Mammary epithelial cell (primary cell): ENCODE measurements at regions not wholly inside any gene's neighbourhood (a gene's known extent, or its start where the extent isn't known, plus 50 kb on each side); places are given as distances from the start of the nearest gene placed in this dataset.

Experiments
- EZH2 ChIP-seq: IDR thresholded peaks from 2 replicates; pipeline ENCODE4 v1.6.1; 2012; ENCODE audit warnings: low read length, inconsistent platforms, borderline replicate concordance
- TF ChIP-seq, protein P1 (sequence below), 2 donors: IDR thresholded peaks in 1 of 2; conservative IDR thresholded peaks in 1 of 2; 2 replicates each; pipeline ENCODE4 v1.5.1; 2011 to 2012; ENCODE audit warnings: inconsistent platforms in 2 of 2, low read length in 2 of 2, mild to moderate bottlenecking in 2 of 2, control low read depth in 1 of 2, low read depth in 1 of 2; ENCODE audit not compliant: insufficient read depth in 1 of 2; ENCODE audit errors: extremely low read depth in 1 of 2

DNA sequence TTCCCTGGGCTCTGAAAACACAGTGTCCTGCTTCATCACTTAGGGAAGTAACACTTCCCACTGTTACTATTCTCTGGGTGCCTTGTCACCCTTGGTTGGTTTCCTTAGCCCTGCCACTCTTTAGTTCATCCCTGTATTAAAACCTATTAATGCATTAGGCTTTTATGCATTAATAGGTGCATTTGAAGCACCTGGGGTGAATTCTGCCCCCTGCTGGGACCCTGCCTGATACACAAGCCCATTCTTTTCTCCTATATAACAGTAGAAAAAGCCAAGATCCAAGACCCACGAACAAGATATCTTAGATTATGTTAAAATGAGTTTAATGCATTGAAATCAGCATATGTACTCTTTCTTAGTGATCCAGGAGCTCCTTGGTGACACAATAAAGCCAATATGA is 235.7 kb downstream of the PMP22 start:
- TF ChIP-seq, protein P1, sequence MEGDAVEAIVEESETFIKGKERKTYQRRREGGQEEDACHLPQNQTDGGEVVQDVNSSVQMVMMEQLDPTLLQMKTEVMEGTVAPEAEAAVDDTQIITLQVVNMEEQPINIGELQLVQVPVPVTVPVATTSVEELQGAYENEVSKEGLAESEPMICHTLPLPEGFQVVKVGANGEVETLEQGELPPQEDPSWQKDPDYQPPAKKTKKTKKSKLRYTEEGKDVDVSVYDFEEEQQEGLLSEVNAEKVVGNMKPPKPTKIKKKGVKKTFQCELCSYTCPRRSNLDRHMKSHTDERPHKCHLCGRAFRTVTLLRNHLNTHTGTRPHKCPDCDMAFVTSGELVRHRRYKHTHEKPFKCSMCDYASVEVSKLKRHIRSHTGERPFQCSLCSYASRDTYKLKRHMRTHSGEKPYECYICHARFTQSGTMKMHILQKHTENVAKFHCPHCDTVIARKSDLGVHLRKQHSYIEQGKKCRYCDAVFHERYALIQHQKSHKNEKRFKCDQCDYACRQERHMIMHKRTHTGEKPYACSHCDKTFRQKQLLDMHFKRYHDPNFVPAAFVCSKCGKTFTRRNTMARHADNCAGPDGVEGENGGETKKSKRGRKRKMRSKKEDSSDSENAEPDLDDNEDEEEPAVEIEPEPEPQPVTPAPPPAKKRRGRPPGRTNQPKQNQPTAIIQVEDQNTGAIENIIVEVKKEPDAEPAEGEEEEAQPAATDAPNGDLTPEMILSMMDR (conservative IDR thresholded peaks at IDR 0.05 in 1 of 2, IDR thresholded peaks at IDR 0.05 in 1 of 2; ENCODE audit: extremely low read depth in 1 of 2, insufficient read depth in 1 of 2, low read depth in 1 of 2, low read length in 2 of 2): no peak
- no peak for TF ChIP-seq EZH2
